ENCODE measurements at regions not wholly inside any gene's neighbourhood (a gene's known extent, or its start where the extent isn't known, plus 50 kb on each side); places are given as distances from the start of the nearest gene placed in this dataset.

- no peak for TF ChIP-seq CTCF (IDR thresholded peaks at IDR 0.05; ENCODE audit: poor library complexity)
- no peak for TF ChIP-seq EZH2 (IDR thresholded peaks at IDR 0.05; ENCODE audit: borderline replicate concordance)
- TF ChIP-seq EZH2phosphoT487 (IDR thresholded peaks at IDR 0.05; ENCODE audit: low read depth, severe bottlenecking, unreplicated experiment): no peak
Measured at GRCh38 chr14:104475256-104475655, 104.3 kb upstream of the C14orf180 start.
